CD4-positive, alpha-beta T cell (primary cell): ENCODE measurements at regions not wholly inside any gene's neighbourhood (a gene's known extent, or its start where the extent isn't known, plus 50 kb on each side); places are given as distances from the start of the nearest gene placed in this dataset.
A peak's percentile ranks its signal among the peaks of the same experiment; 100 is the strongest.

ENCODE experiments used
- ATAC-seq: fragments of 200-7000 bp; cut with Tn5 transposase; one replicate; pipeline ENCODE4 v1.10.0; 2022; ENCODE audit warnings: mild to moderate bottlenecking; ENCODE audit not compliant: poor library complexity
- CTCF ChIA-PET: fragments of 350-600 bp; sonication (Branson Sonifier 250); formaldehyde crosslinking; loops from one replicate; lab custom pipeline; 2021; ENCODE audit warnings: antibody characterized with exemption, inconsistent platforms; lab: Charles Lee
- POLR2A ChIA-PET: fragments of 350-600 bp; sonication (Branson Sonifier 250); formaldehyde crosslinking; loops from one replicate; lab custom pipeline; 2021; ENCODE audit warnings: antibody characterized with exemption, inconsistent platforms; lab: Charles Lee
- DNase-seq, 14 experiments: peaks; one replicate each; pipeline ENCODE4 v3.0.0-alpha.2; 2013 to 2020; ENCODE audit warnings: mixed read lengths in 2 of 14
- H3K27ac ChIP-seq, 2 donors: one replicate each; pipeline versions ENCODE4 v1.5.1 to v1.7.0; 2013; ENCODE audit warnings: low read length in 2 of 2, low read depth in 1 of 2, mild to moderate bottlenecking in 1 of 2
- H3K27me3 ChIP-seq, 2 experiments: 1 replicate in 1 of 2; 2 replicates in 1 of 2; pipeline versions ENCODE4 v1.6.1 to v1.7.0; 2013; ENCODE audit warnings: low read length in 2 of 2, control low read depth in 1 of 2, mild to moderate bottlenecking in 1 of 2, moderate library complexity in 1 of 2; ENCODE audit not compliant: insufficient read depth in 2 of 2, control insufficient read depth in 1 of 2
- H3K36me3 ChIP-seq: one replicate; pipeline ENCODE4 v1.6.1; 2013; ENCODE audit warnings: low read length, control low read depth; ENCODE audit not compliant: insufficient read depth
- H3K4me1 ChIP-seq: one replicate; pipeline ENCODE4 v1.6.1; 2013; ENCODE audit warnings: low read length, control low read depth; ENCODE audit not compliant: insufficient read depth
- H3K4me3 ChIP-seq: one replicate; pipeline ENCODE4 v1.5.1; 2013; ENCODE audit warnings: mild to moderate bottlenecking, low read length, moderate library complexity
- H3K9me3 ChIP-seq, 2 experiments: 1 replicate in 1 of 2; 2 replicates in 1 of 2; pipeline versions ENCODE4 v1.6.1 to v1.7.0; 2013; ENCODE audit warnings: low read length in 2 of 2, mild to moderate bottlenecking in 2 of 2, control low read depth in 1 of 2, moderate library complexity in 1 of 2; ENCODE audit not compliant: control insufficient read depth in 1 of 2, insufficient read depth in 1 of 2
- H3K27ac Mint-ChIP-seq: one replicate; pipeline ENCODE4 v1.8.0; 2020; ENCODE audit warnings: mixed read lengths
- H3K27me3 Mint-ChIP-seq: one replicate; pipeline ENCODE4 v1.8.0; 2021; ENCODE audit warnings: mixed read lengths
- H3K36me3 Mint-ChIP-seq: one replicate; pipeline ENCODE4 v1.8.0; 2021; ENCODE audit warnings: low read depth, mixed read lengths
- H3K4me1 Mint-ChIP-seq: one replicate; pipeline ENCODE4 v1.8.0; 2021; ENCODE audit warnings: low read depth, mixed read lengths
- H3K4me3 Mint-ChIP-seq: one replicate; pipeline ENCODE4 v1.8.0; 2020; ENCODE audit warnings: mild to moderate bottlenecking, mixed read lengths
- H3K9me3 Mint-ChIP-seq: one replicate; pipeline ENCODE4 v1.8.0; 2020; ENCODE audit warnings: mixed read lengths
- intact Hi-C, 2 experiments: fragments of 100-400 bp; cut with DNase I in 1 of 2; cut with micrococcal nuclease in 1 of 2; formaldehyde crosslinking; loops; one replicate each; pipeline versions ENCODE4 v1.15.1 to v1.9.0; 2023 to 2025; cut with DNase I, micrococcal nuclease
- TF ChIP-seq, protein P1 (sequence below): fragments of 200-600 bp; IDR thresholded peaks from one replicate; pipeline ENCODE4 v1.8.0; 2022; ENCODE audit warnings: antibody characterized with exemption, mild to moderate bottlenecking

DNA sequence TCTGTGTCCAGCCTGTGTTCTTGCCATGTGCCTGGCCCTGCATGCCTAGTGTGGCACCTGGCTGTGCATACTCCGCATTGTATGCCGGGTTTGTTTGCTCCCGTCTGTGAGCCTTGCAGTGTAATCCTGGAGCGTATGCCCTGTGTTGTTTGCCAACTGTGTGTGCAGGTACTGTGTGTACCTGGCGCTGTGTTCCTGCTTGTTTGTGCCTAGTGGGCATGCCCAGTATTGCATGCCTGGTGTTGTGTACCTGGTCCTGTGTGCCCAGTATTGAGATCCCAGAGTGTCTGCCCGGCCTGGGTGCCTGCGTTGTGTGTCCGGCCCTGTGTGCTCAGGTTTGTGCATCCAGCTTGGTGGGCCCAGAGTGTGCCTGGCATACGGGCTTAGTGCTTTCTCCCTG lies 54.5 kb upstream of the CHRNA7 start:
- H3K4me3 Mint-ChIP-seq, result peak overlapping the region; percentile 40
- ATAC-seq (no peak), DNase-seq (peak in 1 of 14 experiments; percentile 24)
- intact Hi-C loops, result no loop called here
- peaks cover 13% of the 10 kb centered on the region for H3K4me1 Mint-ChIP-seq
- H3K9me3 Mint-ChIP-seq, result no peaks in the 10 kb centered on the region
- H3K9me3 ChIP-seq, result no peaks in the 10 kb centered on the region
- H3K36me3 Mint-ChIP-seq, result no peaks in the 10 kb centered on the region
- H3K27me3 Mint-ChIP-seq, result peaks cover 46% of the 10 kb centered on the region
- ChIA-PET POLR2A (no interaction called here), CTCF (no interaction called here)
- TF ChIP-seq, protein P1, sequence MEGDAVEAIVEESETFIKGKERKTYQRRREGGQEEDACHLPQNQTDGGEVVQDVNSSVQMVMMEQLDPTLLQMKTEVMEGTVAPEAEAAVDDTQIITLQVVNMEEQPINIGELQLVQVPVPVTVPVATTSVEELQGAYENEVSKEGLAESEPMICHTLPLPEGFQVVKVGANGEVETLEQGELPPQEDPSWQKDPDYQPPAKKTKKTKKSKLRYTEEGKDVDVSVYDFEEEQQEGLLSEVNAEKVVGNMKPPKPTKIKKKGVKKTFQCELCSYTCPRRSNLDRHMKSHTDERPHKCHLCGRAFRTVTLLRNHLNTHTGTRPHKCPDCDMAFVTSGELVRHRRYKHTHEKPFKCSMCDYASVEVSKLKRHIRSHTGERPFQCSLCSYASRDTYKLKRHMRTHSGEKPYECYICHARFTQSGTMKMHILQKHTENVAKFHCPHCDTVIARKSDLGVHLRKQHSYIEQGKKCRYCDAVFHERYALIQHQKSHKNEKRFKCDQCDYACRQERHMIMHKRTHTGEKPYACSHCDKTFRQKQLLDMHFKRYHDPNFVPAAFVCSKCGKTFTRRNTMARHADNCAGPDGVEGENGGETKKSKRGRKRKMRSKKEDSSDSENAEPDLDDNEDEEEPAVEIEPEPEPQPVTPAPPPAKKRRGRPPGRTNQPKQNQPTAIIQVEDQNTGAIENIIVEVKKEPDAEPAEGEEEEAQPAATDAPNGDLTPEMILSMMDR, result no peak
- no peaks in the 10 kb centered on the region for H3K36me3 ChIP-seq
- H3K27ac Mint-ChIP-seq, result no peak overlapping the region
- no peak overlapping the region for H3K27ac ChIP-seq
- peaks cover 8% of the 10 kb centered on the region for H3K4me1 ChIP-seq
- H3K4me3 ChIP-seq, result no peak overlapping the region
- H3K27me3 ChIP-seq, result peaks cover 10 to 19% of the 10 kb centered on the region in 2 experiments

DNA sequence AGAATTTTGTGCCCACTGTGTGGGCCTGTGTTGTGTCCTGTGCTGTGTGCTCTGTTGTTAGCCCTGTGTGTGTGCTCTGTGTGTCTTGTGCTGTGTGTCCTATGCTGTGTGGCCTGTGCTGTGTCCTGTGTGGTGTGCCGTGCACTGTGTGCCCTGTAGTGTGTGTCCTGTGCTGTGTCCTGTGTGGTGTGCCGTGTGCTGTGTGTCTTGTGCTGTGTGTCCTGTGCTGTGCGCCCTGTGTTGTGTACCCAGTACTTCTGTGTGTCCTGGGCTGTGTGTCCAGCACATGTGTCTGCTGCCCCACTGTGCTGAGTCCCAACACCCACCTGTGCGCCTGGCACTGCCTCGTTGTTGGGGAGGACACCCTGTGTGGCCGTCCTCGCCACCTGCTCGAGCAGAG lies 53.2 kb upstream of the CHRNA7 start:
- H3K27me3 ChIP-seq, result peaks cover 10 to 19% of the 10 kb centered on the region in 2 experiments
- CTCF ChIA-PET, result no interaction called here
- peaks cover 13% of the 10 kb centered on the region for H3K4me1 Mint-ChIP-seq
- H3K9me3 Mint-ChIP-seq, result no peaks in the 10 kb centered on the region
- POLR2A ChIA-PET, result no interaction called here
- no peaks in the 10 kb centered on the region for H3K36me3 Mint-ChIP-seq
- H3K4me1 ChIP-seq, result peaks cover 8% of the 10 kb centered on the region
- TF ChIP-seq, protein P1, result no peak
- H3K27ac Mint-ChIP-seq, result no peak overlapping the region
- DNase-seq, result no peak
- no peak overlapping the region for H3K4me3 Mint-ChIP-seq
- no peak for ATAC-seq
- no peaks in the 10 kb centered on the region for H3K9me3 ChIP-seq
- intact Hi-C loops, result no loop called here
- peaks cover 46% of the 10 kb centered on the region for H3K27me3 Mint-ChIP-seq
- no peak overlapping the region for H3K27ac ChIP-seq
- no peaks in the 10 kb centered on the region for H3K36me3 ChIP-seq
- H3K4me3 ChIP-seq, result no peak overlapping the region

DNA sequence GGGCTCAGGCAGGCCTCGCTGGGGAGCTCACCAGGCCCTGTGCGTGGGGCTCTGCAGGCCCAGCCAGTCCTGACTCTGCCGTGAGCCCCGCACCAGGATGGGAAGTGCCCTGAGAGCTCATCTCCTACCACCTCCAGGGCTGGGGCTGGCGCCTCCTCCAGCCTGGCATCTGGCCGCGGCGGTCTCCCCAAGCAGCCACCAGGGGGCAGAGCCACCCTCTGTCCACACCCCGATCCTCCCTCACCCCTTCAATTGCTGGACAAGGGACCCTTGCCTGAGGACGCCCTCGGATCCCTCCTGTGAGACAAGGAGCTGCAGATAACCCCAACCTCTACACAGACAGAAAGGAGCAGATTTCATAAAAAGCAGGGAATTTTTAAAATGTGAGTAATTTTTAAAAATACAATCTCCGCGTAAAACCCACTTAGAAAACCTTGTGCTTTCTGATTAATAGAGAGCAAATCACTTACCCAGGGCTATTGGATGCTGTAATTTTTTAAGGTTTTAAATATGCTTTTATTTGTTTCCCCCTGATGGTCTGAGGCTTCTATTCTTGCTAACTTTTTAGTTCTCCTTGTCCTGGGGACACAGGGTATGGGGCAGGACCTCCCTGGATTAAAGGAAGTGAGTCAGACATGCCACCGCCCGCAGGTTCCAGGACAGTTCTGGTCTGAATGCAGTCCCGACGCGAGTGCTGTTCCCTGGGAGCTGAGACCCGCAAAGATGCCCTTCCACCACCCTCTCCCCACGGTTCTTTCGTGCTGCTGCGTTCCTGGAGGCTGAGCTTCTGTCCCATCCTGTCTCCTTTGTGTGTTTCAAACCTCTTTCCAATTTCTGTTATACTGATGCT lies 52.3 kb upstream of the CHRNA7 start:
- peak; percentile 49 for ATAC-seq
- Histone ChIP-seq H3K9me3 (no peaks in the 10 kb centered on the region), H3K4me1 (peaks cover 8% of the 10 kb centered on the region), H3K4me3 (no peak overlapping the region), H3K36me3 (no peaks in the 10 kb centered on the region), H3K27ac (no peak overlapping the region), H3K27me3 (peaks cover 10 to 19% of the 10 kb centered on the region in 2 experiments)
- peaks cover 13% of the 10 kb centered on the region for H3K4me1 Mint-ChIP-seq
- ChIA-PET POLR2A (no interaction called here), CTCF (no interaction called here)
- intact Hi-C loops, result no loop called here
- TF ChIP-seq, protein P1, result peak; percentile 75
- no peaks in the 10 kb centered on the region for H3K9me3 Mint-ChIP-seq
- H3K27me3 Mint-ChIP-seq, result peaks cover 46% of the 10 kb centered on the region
- H3K4me3 Mint-ChIP-seq, result no peak overlapping the region
- no peak overlapping the region for H3K27ac Mint-ChIP-seq
- peak in 13 of 14 experiments; percentile 30 to 70 (median 42) for DNase-seq
- H3K36me3 Mint-ChIP-seq, result no peaks in the 10 kb centered on the region
